ENCODE measurements at regions not wholly inside any gene's neighbourhood (a gene's known extent, or its start where the extent isn't known, plus 50 kb on each side); places are given as distances from the start of the nearest gene placed in this dataset.

DNA sequence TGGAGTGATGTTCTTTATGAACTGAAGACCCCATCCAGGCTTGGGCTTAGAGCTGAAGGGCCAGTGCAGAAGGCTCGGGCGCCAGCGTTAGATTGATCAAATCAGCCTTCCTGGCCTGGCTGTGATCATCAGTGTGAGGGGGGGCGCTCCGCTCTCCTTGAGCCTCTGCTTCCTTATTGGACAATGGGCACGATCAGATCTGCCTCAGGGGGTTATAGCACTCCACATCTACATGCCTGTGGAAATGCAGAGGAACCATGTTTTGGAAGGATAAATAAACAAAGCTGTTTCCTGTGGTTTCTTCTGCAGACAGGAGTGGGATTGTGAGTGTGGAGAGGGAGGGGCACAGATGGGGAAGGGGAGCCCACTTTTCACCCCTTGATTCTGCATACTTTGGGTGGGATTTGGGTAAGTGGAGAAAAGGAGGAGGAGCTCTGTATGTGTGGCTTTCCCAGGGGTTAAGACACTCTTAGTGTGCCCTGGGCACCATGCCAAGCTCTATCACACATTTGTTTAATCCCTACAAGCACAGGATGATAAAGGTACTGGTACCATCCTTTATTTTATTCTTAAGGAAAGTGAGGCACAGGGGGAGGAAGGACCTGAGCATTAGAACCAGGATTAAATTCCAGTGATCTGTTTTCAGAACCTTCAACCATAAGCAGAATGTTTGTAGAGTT lies 150.5 kb downstream of the EN1 start:
- H3K4me1 Mint-ChIP-seq, result peaks cover 21% of the 10 kb centered on the region
- TF ChIP-seq, protein P1, sequence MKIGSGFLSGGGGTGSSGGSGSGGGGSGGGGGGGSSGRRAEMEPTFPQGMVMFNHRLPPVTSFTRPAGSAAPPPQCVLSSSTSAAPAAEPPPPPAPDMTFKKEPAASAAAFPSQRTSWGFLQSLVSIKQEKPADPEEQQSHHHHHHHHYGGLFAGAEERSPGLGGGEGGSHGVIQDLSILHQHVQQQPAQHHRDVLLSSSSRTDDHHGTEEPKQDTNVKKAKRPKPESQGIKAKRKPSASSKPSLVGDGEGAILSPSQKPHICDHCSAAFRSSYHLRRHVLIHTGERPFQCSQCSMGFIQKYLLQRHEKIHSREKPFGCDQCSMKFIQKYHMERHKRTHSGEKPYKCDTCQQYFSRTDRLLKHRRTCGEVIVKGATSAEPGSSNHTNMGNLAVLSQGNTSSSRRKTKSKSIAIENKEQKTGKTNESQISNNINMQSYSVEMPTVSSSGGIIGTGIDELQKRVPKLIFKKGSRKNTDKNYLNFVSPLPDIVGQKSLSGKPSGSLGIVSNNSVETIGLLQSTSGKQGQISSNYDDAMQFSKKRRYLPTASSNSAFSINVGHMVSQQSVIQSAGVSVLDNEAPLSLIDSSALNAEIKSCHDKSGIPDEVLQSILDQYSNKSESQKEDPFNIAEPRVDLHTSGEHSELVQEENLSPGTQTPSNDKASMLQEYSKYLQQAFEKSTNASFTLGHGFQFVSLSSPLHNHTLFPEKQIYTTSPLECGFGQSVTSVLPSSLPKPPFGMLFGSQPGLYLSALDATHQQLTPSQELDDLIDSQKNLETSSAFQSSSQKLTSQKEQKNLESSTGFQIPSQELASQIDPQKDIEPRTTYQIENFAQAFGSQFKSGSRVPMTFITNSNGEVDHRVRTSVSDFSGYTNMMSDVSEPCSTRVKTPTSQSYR (CRISPR knock-in tag; IDR thresholded peaks at IDR 0.05), result no peak
- CTCF ChIA-PET, result no interaction called here

DNA sequence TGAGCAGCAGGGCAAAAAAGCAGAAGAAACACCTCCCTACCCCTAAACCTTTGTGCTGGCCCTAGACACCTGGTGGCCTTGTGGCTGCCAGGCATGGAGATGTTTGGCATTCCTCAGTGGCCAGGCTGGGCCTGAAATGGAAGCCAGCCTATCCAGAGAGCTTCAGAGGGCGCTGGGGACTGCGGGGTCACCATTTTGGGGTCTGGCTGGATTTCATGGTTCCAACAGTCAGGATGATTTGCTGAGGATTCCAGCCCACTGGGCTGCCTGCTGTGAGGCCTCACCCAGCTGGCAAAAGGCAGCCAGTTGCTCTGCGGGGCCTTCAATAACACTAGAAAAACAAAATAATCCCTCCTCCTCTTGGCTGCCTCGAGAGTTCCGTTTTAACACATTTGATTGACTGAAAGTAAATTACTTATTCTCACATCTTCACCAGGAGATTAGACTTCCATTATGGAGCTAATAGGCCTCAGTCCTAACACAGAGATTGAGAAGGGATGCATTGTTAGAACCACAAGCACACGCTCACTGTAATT lies 154.1 kb downstream of the EN1 start:
- no peak overlapping the region for H3K4me3 Mint-ChIP-seq
- no peaks in the 10 kb centered on the region for H3K27me3 Mint-ChIP-seq (ENCODE audit: low read depth)
- CTCF ChIA-PET, result interaction anchor here (0.5 kb wide), 1 partner anchor 9 kb away, joined by 3 read pairs; no protein-coding TSS in a partner anchor
- no peak for TF ChIP-seq GTF2I (CRISPR knock-in tag; conservative IDR thresholded peaks at IDR 0.05)
- TF ChIP-seq, protein P2, sequence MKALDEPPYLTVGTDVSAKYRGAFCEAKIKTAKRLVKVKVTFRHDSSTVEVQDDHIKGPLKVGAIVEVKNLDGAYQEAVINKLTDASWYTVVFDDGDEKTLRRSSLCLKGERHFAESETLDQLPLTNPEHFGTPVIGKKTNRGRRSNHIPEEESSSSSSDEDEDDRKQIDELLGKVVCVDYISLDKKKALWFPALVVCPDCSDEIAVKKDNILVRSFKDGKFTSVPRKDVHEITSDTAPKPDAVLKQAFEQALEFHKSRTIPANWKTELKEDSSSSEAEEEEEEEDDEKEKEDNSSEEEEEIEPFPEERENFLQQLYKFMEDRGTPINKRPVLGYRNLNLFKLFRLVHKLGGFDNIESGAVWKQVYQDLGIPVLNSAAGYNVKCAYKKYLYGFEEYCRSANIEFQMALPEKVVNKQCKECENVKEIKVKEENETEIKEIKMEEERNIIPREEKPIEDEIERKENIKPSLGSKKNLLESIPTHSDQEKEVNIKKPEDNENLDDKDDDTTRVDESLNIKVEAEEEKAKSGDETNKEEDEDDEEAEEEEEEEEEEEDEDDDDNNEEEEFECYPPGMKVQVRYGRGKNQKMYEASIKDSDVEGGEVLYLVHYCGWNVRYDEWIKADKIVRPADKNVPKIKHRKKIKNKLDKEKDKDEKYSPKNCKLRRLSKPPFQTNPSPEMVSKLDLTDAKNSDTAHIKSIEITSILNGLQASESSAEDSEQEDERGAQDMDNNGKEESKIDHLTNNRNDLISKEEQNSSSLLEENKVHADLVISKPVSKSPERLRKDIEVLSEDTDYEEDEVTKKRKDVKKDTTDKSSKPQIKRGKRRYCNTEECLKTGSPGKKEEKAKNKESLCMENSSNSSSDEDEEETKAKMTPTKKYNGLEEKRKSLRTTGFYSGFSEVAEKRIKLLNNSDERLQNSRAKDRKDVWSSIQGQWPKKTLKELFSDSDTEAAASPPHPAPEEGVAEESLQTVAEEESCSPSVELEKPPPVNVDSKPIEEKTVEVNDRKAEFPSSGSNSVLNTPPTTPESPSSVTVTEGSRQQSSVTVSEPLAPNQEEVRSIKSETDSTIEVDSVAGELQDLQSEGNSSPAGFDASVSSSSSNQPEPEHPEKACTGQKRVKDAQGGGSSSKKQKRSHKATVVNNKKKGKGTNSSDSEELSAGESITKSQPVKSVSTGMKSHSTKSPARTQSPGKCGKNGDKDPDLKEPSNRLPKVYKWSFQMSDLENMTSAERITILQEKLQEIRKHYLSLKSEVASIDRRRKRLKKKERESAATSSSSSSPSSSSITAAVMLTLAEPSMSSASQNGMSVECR (CRISPR knock-in tag; IDR thresholded peaks at IDR 0.05; ENCODE audit: borderline replicate concordance), result no peak
- TF ChIP-seq OVOL2 (CRISPR knock-in tag; IDR thresholded peaks at IDR 0.05; ENCODE audit: borderline replicate concordance), result no peak
- no peak for TF ChIP-seq FOXP1 (CRISPR knock-in tag; IDR thresholded peaks at IDR 0.05; ENCODE audit: borderline replicate concordance)
- no peak for TF ChIP-seq MXD4 (CRISPR knock-in tag; IDR thresholded peaks at IDR 0.05; ENCODE audit: borderline replicate concordance)
- no peak for TF ChIP-seq ZNF416 (CRISPR knock-in tag; IDR thresholded peaks at IDR 0.05)
- no peak for TF ChIP-seq JUN (CRISPR knock-in tag; IDR thresholded peaks at IDR 0.05)
- TF ChIP-seq CBFB (CRISPR knock-in tag; IDR thresholded peaks at IDR 0.05; ENCODE audit: low read depth), result no peak
- no peak for TF ChIP-seq ZNF219 (CRISPR knock-in tag; IDR thresholded peaks at IDR 0.05; ENCODE audit: borderline replicate concordance)
- TF ChIP-seq NR2C2 (CRISPR knock-in tag; IDR thresholded peaks at IDR 0.05), result no peak
- TF ChIP-seq, protein P3, sequence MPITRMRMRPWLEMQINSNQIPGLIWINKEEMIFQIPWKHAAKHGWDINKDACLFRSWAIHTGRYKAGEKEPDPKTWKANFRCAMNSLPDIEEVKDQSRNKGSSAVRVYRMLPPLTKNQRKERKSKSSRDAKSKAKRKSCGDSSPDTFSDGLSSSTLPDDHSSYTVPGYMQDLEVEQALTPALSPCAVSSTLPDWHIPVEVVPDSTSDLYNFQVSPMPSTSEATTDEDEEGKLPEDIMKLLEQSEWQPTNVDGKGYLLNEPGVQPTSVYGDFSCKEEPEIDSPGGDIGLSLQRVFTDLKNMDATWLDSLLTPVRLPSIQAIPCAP (CRISPR knock-in tag; IDR thresholded peaks at IDR 0.05), result no peak
- TF ChIP-seq, protein P4, sequence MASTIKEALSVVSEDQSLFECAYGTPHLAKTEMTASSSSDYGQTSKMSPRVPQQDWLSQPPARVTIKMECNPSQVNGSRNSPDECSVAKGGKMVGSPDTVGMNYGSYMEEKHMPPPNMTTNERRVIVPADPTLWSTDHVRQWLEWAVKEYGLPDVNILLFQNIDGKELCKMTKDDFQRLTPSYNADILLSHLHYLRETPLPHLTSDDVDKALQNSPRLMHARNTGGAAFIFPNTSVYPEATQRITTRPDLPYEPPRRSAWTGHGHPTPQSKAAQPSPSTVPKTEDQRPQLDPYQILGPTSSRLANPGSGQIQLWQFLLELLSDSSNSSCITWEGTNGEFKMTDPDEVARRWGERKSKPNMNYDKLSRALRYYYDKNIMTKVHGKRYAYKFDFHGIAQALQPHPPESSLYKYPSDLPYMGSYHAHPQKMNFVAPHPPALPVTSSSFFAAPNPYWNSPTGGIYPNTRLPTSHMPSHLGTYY (CRISPR knock-in tag; IDR thresholded peaks at IDR 0.05), result no peak
- no peak for TF ChIP-seq ZBTB21 (CRISPR knock-in tag; IDR thresholded peaks at IDR 0.05; ENCODE audit: borderline replicate concordance)
- TF ChIP-seq, protein P5, sequence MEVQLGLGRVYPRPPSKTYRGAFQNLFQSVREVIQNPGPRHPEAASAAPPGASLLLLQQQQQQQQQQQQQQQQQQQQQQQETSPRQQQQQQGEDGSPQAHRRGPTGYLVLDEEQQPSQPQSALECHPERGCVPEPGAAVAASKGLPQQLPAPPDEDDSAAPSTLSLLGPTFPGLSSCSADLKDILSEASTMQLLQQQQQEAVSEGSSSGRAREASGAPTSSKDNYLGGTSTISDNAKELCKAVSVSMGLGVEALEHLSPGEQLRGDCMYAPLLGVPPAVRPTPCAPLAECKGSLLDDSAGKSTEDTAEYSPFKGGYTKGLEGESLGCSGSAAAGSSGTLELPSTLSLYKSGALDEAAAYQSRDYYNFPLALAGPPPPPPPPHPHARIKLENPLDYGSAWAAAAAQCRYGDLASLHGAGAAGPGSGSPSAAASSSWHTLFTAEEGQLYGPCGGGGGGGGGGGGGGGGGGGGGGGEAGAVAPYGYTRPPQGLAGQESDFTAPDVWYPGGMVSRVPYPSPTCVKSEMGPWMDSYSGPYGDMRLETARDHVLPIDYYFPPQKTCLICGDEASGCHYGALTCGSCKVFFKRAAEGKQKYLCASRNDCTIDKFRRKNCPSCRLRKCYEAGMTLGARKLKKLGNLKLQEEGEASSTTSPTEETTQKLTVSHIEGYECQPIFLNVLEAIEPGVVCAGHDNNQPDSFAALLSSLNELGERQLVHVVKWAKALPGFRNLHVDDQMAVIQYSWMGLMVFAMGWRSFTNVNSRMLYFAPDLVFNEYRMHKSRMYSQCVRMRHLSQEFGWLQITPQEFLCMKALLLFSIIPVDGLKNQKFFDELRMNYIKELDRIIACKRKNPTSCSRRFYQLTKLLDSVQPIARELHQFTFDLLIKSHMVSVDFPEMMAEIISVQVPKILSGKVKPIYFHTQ (CRISPR knock-in tag; IDR thresholded peaks at IDR 0.05), result no peak
- no peak for DNase-seq (ENCODE audit: low spot score)
- H3K4me1 Mint-ChIP-seq, result peaks cover 9% of the 10 kb centered on the region
- H3K36me3 Mint-ChIP-seq, result no peaks in the 10 kb centered on the region
- ATAC-seq, result no peak
- H3K9me3 Mint-ChIP-seq, result peaks cover 12% of the 10 kb centered on the region
- no peak overlapping the region for H3K27ac Mint-ChIP-seq
- POLR2A ChIA-PET, result no interaction called here

More for the DNA sequence above, 150.5 kb downstream of the EN1 start:
- H3K9me3 Mint-ChIP-seq, result peaks cover 10% of the 10 kb centered on the region
- POLR2A ChIA-PET, result no interaction called here
- H3K4me3 Mint-ChIP-seq, result no peak overlapping the region
- H3K36me3 Mint-ChIP-seq, result no peaks in the 10 kb centered on the region
- DNase-seq (ENCODE audit: low spot score) (no peak), ATAC-seq (no peak; the same call in 1 of the 2 replicates)
- no peaks in the 10 kb centered on the region for H3K27me3 Mint-ChIP-seq (ENCODE audit: low read depth)
- H3K27ac Mint-ChIP-seq, result no peak overlapping the region

Data from WTC11 (cell line).